ENCODE measurements at regions not wholly inside any gene's neighbourhood (a gene's known extent, or its start where the extent isn't known, plus 50 kb on each side); places are given as distances from the start of the nearest gene placed in this dataset.

GRCh38 chr3:18774319-18775088 is 349.4 kb upstream of the SATB1 start:
- no peak for DNase-seq (ENCODE audit: low read depth in 2 of 2)

GRCh38 chr3:18772699-18773305 is 347.7 kb upstream of the SATB1 start:
- no peak for DNase-seq (ENCODE audit: low read depth in 2 of 2)

GRCh38 chr3:18771931-18772330 is 346.8 kb upstream of the SATB1 start:
- DNase-seq (ENCODE audit: low read depth in 2 of 2): no peak

- DNase-seq (ENCODE audit: low read depth in 2 of 2): no peak
Measured at GRCh38 chr3:18770800-18771199, 345.7 kb upstream of the SATB1 start.

GRCh38 chr3:18767756-18768303 is 342.7 kb upstream of the SATB1 start:
- DNase-seq (ENCODE audit: low read depth in 2 of 2): no peak

GRCh38 chr3:18766974-18767373 is 341.8 kb upstream of the SATB1 start:
- no peak for DNase-seq (ENCODE audit: low read depth in 2 of 2)

GRCh38 chr3:18765662-18766061 is 340.5 kb upstream of the SATB1 start:
- DNase-seq (ENCODE audit: low read depth in 2 of 2): no peak

- DNase-seq (ENCODE audit: low read depth in 2 of 2): no peak
Measured at GRCh38 chr3:18765161-18765560, 340.0 kb upstream of the SATB1 start.

- no peak for DNase-seq (ENCODE audit: low read depth in 2 of 2)
Measured at GRCh38 chr3:18761530-18761929, 336.4 kb upstream of the SATB1 start.

GRCh38 chr3:18758047-18758704 is 333.0 kb upstream of the SATB1 start:
- no peak for DNase-seq (ENCODE audit: low read depth in 2 of 2)

GRCh38 chr3:18757476-18757875 is 332.3 kb upstream of the SATB1 start:
- DNase-seq (ENCODE audit: low read depth in 2 of 2): no peak

- DNase-seq (ENCODE audit: low read depth in 2 of 2): no peak
Measured at GRCh38 chr3:18752273-18752934, 327.3 kb upstream of the SATB1 start.

- DNase-seq (ENCODE audit: low read depth in 2 of 2): no peak
Measured at GRCh38 chr3:18751514-18751913, 326.4 kb upstream of the SATB1 start.

- no peak for DNase-seq (ENCODE audit: low read depth in 2 of 2)
Measured at GRCh38 chr3:18747383-18747782, 322.2 kb upstream of the SATB1 start.

- no peak for DNase-seq (ENCODE audit: low read depth in 2 of 2)
Measured at GRCh38 chr3:18745472-18745871, 320.3 kb upstream of the SATB1 start.

- no peak for DNase-seq (ENCODE audit: low read depth in 2 of 2)
Measured at GRCh38 chr3:18744472-18744871, 319.3 kb upstream of the SATB1 start.

- DNase-seq (ENCODE audit: low read depth in 2 of 2): no peak
Measured at GRCh38 chr3:18743761-18744160, 318.6 kb upstream of the SATB1 start.

GRCh38 chr3:18740631-18741583 is 315.8 kb upstream of the SATB1 start:
- DNase-seq (ENCODE audit: low read depth in 2 of 2): peak; percentile 28 to 44

GRCh38 chr3:18739099-18739433 is 313.9 kb upstream of the SATB1 start:
- no peak for DNase-seq (ENCODE audit: low read depth in 2 of 2)

GRCh38 chr3:18738393-18739098 is 313.4 kb upstream of the SATB1 start:
- DNase-seq (ENCODE audit: low read depth in 2 of 2): no peak

- DNase-seq (ENCODE audit: low read depth in 2 of 2): no peak
Measured at GRCh38 chr3:18735005-18735404, 309.9 kb upstream of the SATB1 start.

Measured in stimulated activated CD4-positive, alpha-beta T cell treated with anti-CD3 and anti-CD28 coated beads, Interleukin-12 subunit alpha, Interleukin-12 subunit beta, amount 100 ng/mL, for 24 hours (primary cell).